ENCODE measurements at regions not wholly inside any gene's neighbourhood (a gene's known extent, or its start where the extent isn't known, plus 50 kb on each side); places are given as distances from the start of the nearest gene placed in this dataset.
"Not testable (repeated sequence)": the region's sequence is repeated elsewhere in the genome, so short reads cannot be mapped to it uniquely, and the experiment has no call there.

- no peak for DNase-seq
Observed at GRCh38 chrX:150253959-150254620, 109.0 kb upstream of the MAMLD1 start.

GRCh38 chrX:150254909-150255308 is 108.2 kb upstream of the MAMLD1 start:
- no peak for DNase-seq

- no peak for DNase-seq
Observed at GRCh38 chrX:150255441-150256296, 107.4 kb upstream of the MAMLD1 start.

GRCh38 chrX:150256297-150256650 is 106.8 kb upstream of the MAMLD1 start:
- DNase-seq, result no peak

GRCh38 chrX:150257353-150258175 is 105.6 kb upstream of the MAMLD1 start:
- no peak for DNase-seq

GRCh38 chrX:150258176-150258425 is 105.0 kb upstream of the MAMLD1 start:
- DNase-seq, result no peak

- no peak for DNase-seq
Observed at GRCh38 chrX:150258463-150259430, 104.4 kb upstream of the MAMLD1 start.

- DNase-seq, result no peak
Observed at GRCh38 chrX:150262456-150262855, 100.7 kb upstream of the MAMLD1 start.

- no peak for DNase-seq
Observed at GRCh38 chrX:150268839-150269355, 94.2 kb upstream of the MAMLD1 start.

- DNase-seq, result no peak
Observed at GRCh38 chrX:150269605-150270254, 93.4 kb upstream of the MAMLD1 start.

- no peak for DNase-seq
Observed at GRCh38 chrX:150270622-150271021, 92.5 kb upstream of the MAMLD1 start.

GRCh38 chrX:150273575-150274294 is 89.4 kb upstream of the MAMLD1 start:
- not testable (repeated sequence) for DNase-seq

- no peak for DNase-seq
Observed at GRCh38 chrX:150282953-150283352, 80.2 kb upstream of the MAMLD1 start.

GRCh38 chrX:150291014-150291413 is 72.1 kb upstream of the MAMLD1 start:
- DNase-seq, result no peak

- no peak for DNase-seq
Observed at GRCh38 chrX:150293311-150294013, 69.7 kb upstream of the MAMLD1 start.

- DNase-seq, result no peak
Observed at GRCh38 chrX:150298841-150299551, 64.1 kb upstream of the MAMLD1 start.

GRCh38 chrX:150299579-150299978 is 63.5 kb upstream of the MAMLD1 start:
- DNase-seq, result no peak

- DNase-seq, result no peak
Observed at GRCh38 chrX:150303386-150304097, 59.6 kb upstream of the MAMLD1 start.

GRCh38 chrX:150306002-150306401 is 57.1 kb upstream of the MAMLD1 start:
- no peak for DNase-seq

Data from left hindlimb (tissue), 1 donor.